Immature natural killer cell (primary cell): ENCODE measurements at regions not wholly inside any gene's neighbourhood (a gene's known extent, or its start where the extent isn't known, plus 50 kb on each side); places are given as distances from the start of the nearest gene placed in this dataset.

Experiments used
- DNase-seq, 3 donors: peaks; one replicate each; pipeline ENCODE4 v3.0.0; 2022; ENCODE audit warnings: mixed read lengths in 1 of 3
- H3K27ac Mint-ChIP-seq, 6 donors: one replicate each; pipeline ENCODE4 v1.8.0; 2020; ENCODE audit warnings: mixed read lengths in 6 of 6, mild to moderate bottlenecking in 5 of 6, inconsistent platforms in 4 of 6, moderate library complexity in 3 of 6
- H3K27me3 Mint-ChIP-seq, 3 donors: one replicate each; pipeline ENCODE4 v1.8.0; 2020 to 2021; ENCODE audit warnings: low read depth in 3 of 3, mild to moderate bottlenecking in 3 of 3, mixed read lengths in 3 of 3, moderate library complexity in 3 of 3, inconsistent platforms in 1 of 3
- H3K36me3 Mint-ChIP-seq, 3 donors: one replicate each; pipeline ENCODE4 v1.8.0; 2020; ENCODE audit warnings: mixed read lengths in 3 of 3, inconsistent platforms in 2 of 3, mild to moderate bottlenecking in 2 of 3
- H3K4me1 Mint-ChIP-seq, 2 donors: one replicate each; pipeline ENCODE4 v1.8.0; 2020; ENCODE audit warnings: inconsistent platforms in 2 of 2, mild to moderate bottlenecking in 2 of 2, mixed read lengths in 2 of 2, moderate library complexity in 1 of 2
- H3K4me3 Mint-ChIP-seq, 5 donors: one replicate each; pipeline ENCODE4 v1.8.0; 2020; ENCODE audit warnings: mild to moderate bottlenecking in 5 of 5, mixed read lengths in 5 of 5, inconsistent platforms in 3 of 5, moderate library complexity in 3 of 5
- H3K9me3 Mint-ChIP-seq, 6 donors: one replicate each; pipeline ENCODE4 v1.8.0; 2020; ENCODE audit warnings: mild to moderate bottlenecking in 6 of 6, mixed read lengths in 6 of 6, inconsistent platforms in 4 of 6, moderate library complexity in 3 of 6

DNA sequence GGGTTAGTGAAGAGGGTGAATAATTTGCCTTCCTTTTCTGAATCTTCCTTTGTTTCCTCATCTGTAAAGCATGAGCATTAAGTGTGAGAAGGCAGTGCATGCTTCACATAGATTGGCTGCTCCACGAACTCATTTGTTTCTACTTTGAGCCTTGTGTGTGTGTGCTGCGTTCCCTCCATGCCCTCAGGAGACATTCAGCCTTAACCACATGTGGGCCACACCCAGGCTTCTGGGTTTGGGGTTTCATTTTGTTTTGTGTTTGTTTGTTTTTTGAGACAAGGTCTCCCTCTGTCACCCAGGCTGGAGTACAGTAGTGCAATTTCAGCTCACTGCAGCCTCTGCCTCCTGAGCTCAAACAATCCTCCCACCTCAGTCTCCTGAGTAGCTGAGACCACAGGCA is 843.3 kb downstream of the GALR1 start:
- H3K4me3 Mint-ChIP-seq, result no peak overlapping the region
- no peak for DNase-seq
- H3K27me3 Mint-ChIP-seq, result peaks cover 0 to 3% (median 0%) of the 10 kb centered on the region in 3 donors
- no peaks in the 10 kb centered on the region for H3K4me1 Mint-ChIP-seq
- no peak overlapping the region for H3K27ac Mint-ChIP-seq
- peaks cover 0 to 4% (median 0%) of the 10 kb centered on the region in 6 donors for H3K9me3 Mint-ChIP-seq
- no peaks in the 10 kb centered on the region for H3K36me3 Mint-ChIP-seq

DNA sequence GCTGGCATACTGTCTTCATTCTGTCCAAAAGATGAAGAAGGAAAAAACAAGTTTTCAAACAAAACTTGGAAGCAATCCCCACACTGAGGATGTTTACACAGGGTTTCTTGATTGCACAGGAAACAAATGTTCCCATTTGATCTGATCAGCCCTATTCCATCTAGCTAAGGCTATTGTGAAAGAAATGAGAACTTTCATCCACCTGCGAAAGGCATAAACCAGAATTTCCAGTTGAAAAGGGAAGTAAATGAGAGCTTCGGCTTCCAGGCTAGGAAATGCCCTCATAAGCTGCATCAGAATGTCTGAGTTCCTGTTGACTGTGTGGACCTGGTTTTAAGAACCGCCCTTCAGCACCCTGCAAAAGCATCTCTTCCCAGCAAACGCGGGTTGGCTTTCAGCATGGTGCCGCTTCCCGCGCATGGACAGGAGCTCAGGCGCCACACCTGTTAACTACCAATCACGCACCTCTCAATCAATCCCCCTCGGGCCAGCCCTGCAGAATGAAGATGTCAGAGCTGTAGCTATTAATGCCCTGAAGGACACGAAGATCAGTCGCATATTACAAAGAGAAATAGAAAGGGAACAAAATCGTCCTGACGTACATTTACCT is 850.4 kb downstream of the GALR1 start:
- Mint-ChIP-seq H3K27ac (no peak overlapping the region), H3K4me3 (no peak overlapping the region), H3K27me3 (peaks cover 1 to 5% (median 2%) of the 10 kb centered on the region in 3 donors), H3K36me3 (no peaks in the 10 kb centered on the region), H3K9me3 (peaks cover 0 to 4% (median 0%) of the 10 kb centered on the region in 6 donors), H3K4me1 (no peaks in the 10 kb centered on the region)
- no peak for DNase-seq

DNA sequence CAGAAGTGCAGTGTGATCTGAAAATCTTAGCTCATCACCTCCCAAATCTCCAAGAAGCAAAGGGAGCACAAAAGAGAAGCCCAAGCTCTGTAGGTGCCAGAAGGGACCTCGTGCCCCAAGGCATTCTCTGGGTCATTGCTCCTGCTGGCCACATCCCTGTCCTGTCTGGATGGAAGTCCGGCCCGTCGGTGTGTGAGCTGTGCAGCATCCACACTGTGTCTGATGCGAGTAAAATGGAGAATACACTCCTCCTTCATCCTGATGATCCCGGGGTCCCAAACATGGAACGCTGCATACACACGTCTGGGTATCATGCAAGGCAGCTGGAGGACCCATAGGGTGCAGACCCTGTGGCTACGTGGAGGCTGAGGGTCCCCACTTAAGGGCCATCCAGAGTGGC is 851.4 kb downstream of the GALR1 start:
- no peak overlapping the region for H3K4me3 Mint-ChIP-seq
- peaks cover 0 to 4% (median 0%) of the 10 kb centered on the region in 6 donors for H3K9me3 Mint-ChIP-seq
- DNase-seq, result no peak
- no peaks in the 10 kb centered on the region for H3K4me1 Mint-ChIP-seq
- peaks cover 1 to 5% (median 2%) of the 10 kb centered on the region in 3 donors for H3K27me3 Mint-ChIP-seq
- no peaks in the 10 kb centered on the region for H3K36me3 Mint-ChIP-seq
- H3K27ac Mint-ChIP-seq, result no peak overlapping the region

DNA sequence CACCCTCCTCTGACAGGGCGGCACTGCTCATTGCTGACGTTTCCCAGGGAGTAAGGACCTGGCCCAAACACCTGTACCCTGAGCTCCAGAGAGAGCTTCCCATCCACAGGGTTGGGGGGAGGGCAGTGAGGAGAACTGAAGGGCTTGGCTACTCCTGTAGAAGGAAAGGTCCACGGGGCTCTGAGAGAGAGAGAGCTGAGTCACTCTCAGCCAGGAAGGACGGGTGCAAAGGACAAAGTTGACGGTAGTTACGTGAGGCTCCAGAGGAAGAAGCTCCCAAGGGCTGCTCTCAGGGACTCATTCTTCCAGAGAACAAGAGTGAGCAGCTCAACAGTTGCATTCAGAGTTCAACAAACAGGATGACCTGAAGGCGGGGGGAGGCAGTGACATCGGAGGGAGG is 852.5 kb downstream of the GALR1 start:
- no peak overlapping the region for H3K4me3 Mint-ChIP-seq
- H3K27ac Mint-ChIP-seq, result no peak overlapping the region
- H3K4me1 Mint-ChIP-seq, result no peaks in the 10 kb centered on the region
- H3K36me3 Mint-ChIP-seq, result no peaks in the 10 kb centered on the region
- no peak for DNase-seq
- H3K27me3 Mint-ChIP-seq, result peaks cover 1 to 3% (median 2%) of the 10 kb centered on the region in 3 donors
- peaks cover 0 to under 1% (median 0%) of the 10 kb centered on the region in 6 donors for H3K9me3 Mint-ChIP-seq

DNA sequence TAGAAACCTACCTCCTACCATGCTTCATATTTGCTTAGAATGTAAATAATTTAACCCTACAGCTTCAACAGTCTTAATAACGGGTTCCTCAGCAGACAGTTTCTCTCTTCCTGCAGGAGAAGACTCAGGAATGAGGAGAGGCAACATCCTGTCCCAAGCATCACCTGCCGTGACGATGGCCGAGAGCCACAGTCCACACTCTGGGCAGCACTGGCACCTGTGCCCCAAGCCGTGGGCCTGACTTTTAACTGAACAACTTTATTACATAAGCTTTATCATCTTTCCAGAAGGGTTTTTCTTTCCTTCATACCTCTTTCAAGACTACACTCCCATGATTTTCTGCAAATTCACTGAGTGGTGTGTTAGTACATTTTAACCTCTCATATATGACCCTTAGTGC is 856.0 kb downstream of the GALR1 start:
- Mint-ChIP-seq H3K36me3 (no peaks in the 10 kb centered on the region), H3K4me3 (no peak overlapping the region), H3K9me3 (no peaks in the 10 kb centered on the region)

DNA sequence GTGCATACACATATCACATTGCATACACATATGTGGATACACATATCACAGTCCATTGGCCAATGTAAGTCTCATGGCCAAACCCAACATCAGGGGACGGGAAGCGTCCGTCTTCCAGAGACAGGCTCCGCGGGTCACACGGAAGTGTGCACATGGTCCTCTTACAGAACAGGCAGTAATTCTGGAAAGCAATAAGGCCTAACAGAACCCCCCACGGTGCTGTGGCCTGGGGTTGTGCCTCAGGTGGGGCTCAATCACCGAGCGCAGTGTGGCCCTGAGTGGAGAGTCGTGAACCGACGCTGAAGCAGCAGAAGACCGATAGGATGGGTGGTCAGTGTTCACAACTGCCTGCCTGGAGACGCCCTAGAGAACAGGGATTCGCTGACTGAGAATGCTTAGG is 857.3 kb downstream of the GALR1 start:
- H3K4me3 Mint-ChIP-seq, result no peak overlapping the region
- no peaks in the 10 kb centered on the region for H3K9me3 Mint-ChIP-seq
- H3K4me1 Mint-ChIP-seq, result no peaks in the 10 kb centered on the region
- DNase-seq, result no peak
- H3K27me3 Mint-ChIP-seq, result peaks cover 2 to 4% (median 3%) of the 10 kb centered on the region in 3 donors
- no peak overlapping the region for H3K27ac Mint-ChIP-seq
- H3K36me3 Mint-ChIP-seq, result no peaks in the 10 kb centered on the region

More for the DNA sequence above, 856.0 kb downstream of the GALR1 start:
- Mint-ChIP-seq H3K27me3 (peaks cover 2 to 4% (median 3%) of the 10 kb centered on the region in 3 donors), H3K27ac (no peak overlapping the region), H3K4me1 (no peaks in the 10 kb centered on the region)
- no peak for DNase-seq

DNA sequence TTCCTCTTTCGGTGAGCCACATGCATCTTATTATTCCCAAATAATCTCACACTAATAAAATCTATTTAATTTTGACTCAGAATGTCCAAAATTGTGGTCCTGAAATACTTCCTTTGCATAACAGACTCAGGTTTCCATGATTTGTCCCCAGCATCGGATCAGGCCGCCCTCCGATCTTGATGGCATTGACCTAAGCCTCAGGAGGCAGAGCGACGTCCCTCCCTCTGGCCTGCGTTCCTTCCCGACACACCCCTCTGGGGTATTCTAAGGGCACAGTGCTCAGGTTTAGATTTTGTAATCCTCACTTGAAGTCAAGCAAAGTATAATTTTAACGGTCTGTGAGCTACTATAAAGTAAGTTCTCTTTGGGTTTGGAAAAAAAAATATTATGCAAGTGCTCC is 857.7 kb downstream of the GALR1 start:
- no peaks in the 10 kb centered on the region for H3K36me3 Mint-ChIP-seq
- H3K4me3 Mint-ChIP-seq, result no peak overlapping the region
- H3K27me3 Mint-ChIP-seq, result peaks cover 2 to 4% (median 2%) of the 10 kb centered on the region in 3 donors
- no peak for DNase-seq
- H3K4me1 Mint-ChIP-seq, result no peaks in the 10 kb centered on the region
- no peaks in the 10 kb centered on the region for H3K9me3 Mint-ChIP-seq
- H3K27ac Mint-ChIP-seq, result no peak overlapping the region

DNA sequence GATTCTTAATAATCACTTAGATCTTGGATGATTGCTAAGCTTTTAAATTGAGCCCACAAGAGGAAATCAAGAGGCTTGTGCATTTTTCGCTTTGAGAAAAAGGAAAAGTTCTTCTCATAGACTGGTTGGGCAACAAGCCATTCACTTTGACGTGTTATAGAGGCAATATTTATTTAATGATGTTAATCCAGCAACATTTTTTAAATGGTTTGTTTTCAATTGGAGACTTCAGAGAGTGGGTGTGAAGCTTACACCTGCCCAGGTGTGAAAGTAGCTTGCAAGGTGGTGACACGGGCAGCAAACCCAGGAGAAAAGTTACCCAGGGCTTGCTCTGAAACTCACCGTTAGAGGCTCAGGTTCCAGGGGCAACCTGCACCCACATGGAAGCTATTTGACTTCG is 858.9 kb downstream of the GALR1 start:
- no peak overlapping the region for H3K27ac Mint-ChIP-seq
- no peaks in the 10 kb centered on the region for H3K36me3 Mint-ChIP-seq
- peaks cover 1 to 4% (median 2%) of the 10 kb centered on the region in 3 donors for H3K27me3 Mint-ChIP-seq
- no peak overlapping the region for H3K4me3 Mint-ChIP-seq
- no peak for DNase-seq
- no peaks in the 10 kb centered on the region for H3K4me1 Mint-ChIP-seq
- H3K9me3 Mint-ChIP-seq, result no peaks in the 10 kb centered on the region

DNA sequence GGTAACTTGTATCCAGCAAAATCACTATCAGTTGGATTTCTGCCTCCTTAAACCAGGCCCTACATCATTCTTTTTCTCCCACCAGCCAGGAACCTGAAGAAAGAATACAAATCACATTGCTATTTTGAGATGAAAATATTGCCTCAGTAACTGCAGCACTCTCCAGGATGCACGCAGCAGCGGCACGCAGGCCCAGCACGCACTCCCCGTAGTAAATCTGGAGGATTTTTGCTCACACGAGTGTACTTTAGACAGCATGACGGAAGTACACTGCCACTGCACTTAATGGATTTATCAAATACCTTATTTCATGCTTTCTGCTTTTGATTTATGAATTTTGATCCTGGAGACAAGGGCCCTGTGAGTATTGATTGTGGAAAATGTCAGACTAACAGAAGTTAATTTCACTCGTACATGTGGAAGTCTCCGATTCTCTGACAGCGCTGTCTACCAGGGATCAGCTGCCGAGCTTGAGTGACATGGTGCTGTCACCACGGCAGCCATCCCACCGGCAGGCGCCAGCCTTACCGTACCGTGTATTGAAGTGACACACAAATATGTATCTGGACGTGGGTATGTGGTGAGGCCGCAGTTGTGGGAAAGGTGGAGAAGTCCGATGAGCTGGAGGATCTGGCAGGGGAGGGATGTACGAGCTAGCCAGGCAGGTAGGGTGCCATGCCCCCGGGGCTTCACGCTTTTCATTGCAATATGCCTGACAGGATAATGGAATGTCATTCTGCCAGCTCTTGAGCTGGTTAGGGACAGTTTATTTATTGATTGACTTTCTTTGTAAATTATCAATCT is 863.7 kb downstream of the GALR1 start:
- Mint-ChIP-seq H3K4me1 (no peaks in the 10 kb centered on the region), H3K4me3 (no peak overlapping the region), H3K36me3 (no peaks in the 10 kb centered on the region), H3K27me3 (peaks cover 1 to 2% (median 2%) of the 10 kb centered on the region in 3 donors), H3K9me3 (peaks cover 0 to 2% (median 0%) of the 10 kb centered on the region in 6 donors), H3K27ac (no peak overlapping the region)
- DNase-seq, result no peak

DNA sequence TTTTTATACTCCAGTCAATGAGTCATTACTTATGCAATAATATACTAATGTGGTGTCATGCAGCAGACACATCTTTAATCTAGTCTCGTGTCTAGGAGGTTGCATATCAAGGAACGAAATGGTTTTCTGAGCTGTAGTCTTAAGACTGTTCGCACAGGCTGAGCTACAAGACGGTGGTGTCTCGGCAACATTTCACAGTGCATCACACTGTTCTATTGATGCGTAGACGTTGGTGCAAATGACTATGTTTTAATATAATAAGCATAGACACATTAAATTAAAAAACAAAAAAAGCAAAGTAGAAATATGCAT is 864.2 kb downstream of the GALR1 start:
- no peak overlapping the region for H3K27ac Mint-ChIP-seq
- H3K4me3 Mint-ChIP-seq, result no peak overlapping the region
- no peak for DNase-seq
- no peaks in the 10 kb centered on the region for H3K36me3 Mint-ChIP-seq
- H3K27me3 Mint-ChIP-seq, result peaks cover 1 to 2% (median 2%) of the 10 kb centered on the region in 3 donors
- H3K9me3 Mint-ChIP-seq, result peaks cover 0 to 6% (median 0%) of the 10 kb centered on the region in 6 donors
- no peaks in the 10 kb centered on the region for H3K4me1 Mint-ChIP-seq

DNA sequence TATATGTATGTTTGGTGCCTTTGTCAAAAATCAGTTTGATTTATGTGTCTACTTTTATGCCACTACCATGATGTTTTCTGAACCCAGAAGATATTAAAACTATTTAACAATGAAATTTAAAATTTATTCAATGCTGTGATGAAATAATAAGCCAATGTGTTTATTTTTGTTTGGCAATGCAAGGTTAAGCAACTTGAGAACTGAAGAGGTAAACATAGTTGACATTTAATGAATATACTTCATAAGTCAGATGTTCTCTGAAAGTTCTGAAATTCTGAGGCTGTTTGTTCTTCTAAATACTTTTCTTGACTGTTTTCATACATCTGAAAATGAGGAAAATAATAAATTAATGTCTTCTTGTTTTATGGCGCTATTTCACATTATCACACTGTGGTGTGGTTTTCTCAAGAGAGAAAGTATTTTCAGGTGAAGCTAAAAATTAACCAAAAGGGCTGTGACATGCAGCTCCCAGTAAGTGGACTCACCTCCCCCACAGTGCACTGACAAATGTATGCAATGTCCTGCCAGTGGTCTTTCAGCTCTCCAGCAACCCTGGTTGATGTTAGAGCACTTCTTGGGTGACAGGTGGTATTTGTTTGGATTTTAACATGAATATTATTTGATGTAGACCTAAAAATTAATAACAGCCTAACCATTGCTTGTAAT is 863.6 kb upstream of the SALL3 start:
- no peaks in the 10 kb centered on the region for H3K36me3 Mint-ChIP-seq

DNA sequence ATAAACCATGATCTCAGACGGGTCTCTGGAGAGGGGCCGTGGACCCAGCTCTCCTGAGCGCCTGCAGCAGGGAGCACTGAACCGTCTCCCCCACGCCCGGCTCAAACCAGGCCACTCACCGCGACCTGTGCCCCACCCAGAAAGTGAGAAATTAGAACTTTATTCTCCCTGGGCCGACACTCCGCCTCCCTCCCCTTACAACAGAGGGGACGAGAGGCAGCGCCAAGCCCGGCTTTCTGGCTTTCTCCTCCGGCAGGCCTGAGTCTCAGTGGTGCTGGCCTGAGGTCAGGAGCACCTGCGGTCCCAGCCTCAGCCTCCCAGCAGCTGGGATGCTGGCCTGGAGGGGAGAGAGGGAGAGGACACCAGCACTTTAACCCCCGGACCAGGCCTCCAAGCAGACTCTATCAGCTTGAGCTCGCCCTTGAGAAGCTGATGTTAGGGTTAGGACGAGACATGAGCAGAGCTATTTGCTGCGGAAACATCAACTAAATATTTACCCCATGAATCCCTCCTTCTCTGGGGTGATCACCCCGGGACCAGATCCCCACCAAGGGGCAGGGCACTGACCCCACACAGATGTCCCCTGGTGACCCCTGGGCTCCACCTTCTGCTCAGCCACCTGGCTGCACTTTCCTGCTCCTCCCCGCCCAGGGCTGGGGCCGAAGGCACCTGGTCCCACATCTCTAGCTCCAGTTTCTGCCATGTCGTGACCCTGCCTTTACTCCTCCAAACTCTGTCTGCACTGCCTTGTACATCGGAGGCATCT is 856.3 kb upstream of the SALL3 start:
- Mint-ChIP-seq H3K9me3 (peaks cover 0 to 17% (median 6%) of the 10 kb centered on the region in 6 donors), H3K4me3 (no peak overlapping the region), H3K27me3 (peaks cover 0 to 4% (median 0%) of the 10 kb centered on the region in 3 donors), H3K27ac (no peak overlapping the region), H3K4me1 (no peaks in the 10 kb centered on the region), H3K36me3 (no peaks in the 10 kb centered on the region)
- no peak for DNase-seq

More for the DNA sequence above, 863.6 kb upstream of the SALL3 start:
- no peak for DNase-seq
- Mint-ChIP-seq H3K27me3 (no peaks in the 10 kb centered on the region), H3K9me3 (peaks cover 0 to 8% (median 0%) of the 10 kb centered on the region in 6 donors), H3K4me3 (no peak overlapping the region), H3K27ac (no peak overlapping the region), H3K4me1 (no peaks in the 10 kb centered on the region)

DNA sequence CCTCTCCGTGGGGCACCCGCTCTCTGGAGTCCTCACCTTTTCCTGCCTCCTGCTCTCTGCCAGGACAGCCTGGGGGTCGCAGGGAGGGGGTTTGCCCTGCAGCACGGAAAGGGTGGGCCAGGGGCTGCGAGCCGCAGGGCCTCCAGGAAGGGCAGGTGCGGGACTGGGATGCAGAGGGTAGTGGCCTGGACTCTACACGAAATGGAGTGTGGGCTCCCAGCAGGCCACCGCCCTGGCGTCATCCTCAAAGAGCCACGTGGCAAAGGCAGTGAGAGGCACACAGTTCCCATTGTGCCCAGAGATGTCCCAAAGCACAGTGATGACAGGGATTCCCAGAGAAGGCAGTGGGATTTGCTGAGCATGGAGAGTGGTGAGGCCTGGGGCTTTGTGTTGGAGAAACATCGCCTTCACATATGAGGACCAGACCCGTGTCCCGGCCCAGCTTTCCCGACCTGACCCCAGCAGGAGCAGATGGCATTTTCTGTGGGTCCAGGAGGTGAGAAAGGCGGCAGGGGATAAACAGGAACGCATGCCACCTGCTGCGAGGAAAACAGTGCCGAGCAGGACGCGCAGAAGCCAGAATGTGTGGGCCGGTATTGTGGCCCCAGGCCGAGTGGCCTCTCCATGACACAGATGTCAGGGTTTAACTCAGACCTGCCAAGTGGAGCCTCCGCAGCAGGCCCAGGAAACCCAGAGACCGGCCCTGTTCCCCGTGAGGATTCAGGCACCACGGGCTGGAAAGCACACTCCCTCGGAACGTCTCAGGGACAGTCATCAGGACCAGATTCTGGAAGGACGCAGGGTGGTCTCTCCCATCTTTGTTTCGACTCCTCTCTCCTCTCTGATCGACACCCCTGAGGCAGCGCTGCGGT is 855.5 kb upstream of the SALL3 start:
- Mint-ChIP-seq H3K9me3 (peaks cover 0 to 20% (median 3%) of the 10 kb centered on the region in 6 donors), H3K4me1 (no peaks in the 10 kb centered on the region), H3K4me3 (no peak overlapping the region), H3K27ac (no peak overlapping the region), H3K36me3 (no peaks in the 10 kb centered on the region), H3K27me3 (peaks cover 0 to 4% (median 0%) of the 10 kb centered on the region in 3 donors)
- no peak for DNase-seq
